GM20431 (cell line): ENCODE measurements at regions not wholly inside any gene's neighbourhood (a gene's known extent, or its start where the extent isn't known, plus 50 kb on each side); places are given as distances from the start of the nearest gene placed in this dataset.

Source experiments
- in situ Hi-C: fragments of 300-500 bp; cut with MseI, MboI; formaldehyde crosslinking; loops from one replicate; pipeline ENCODE4 v1.15.0; 2020; ENCODE audit warnings: low sequenced_read_pairs; ENCODE audit not compliant: unreplicated experiment

DNA sequence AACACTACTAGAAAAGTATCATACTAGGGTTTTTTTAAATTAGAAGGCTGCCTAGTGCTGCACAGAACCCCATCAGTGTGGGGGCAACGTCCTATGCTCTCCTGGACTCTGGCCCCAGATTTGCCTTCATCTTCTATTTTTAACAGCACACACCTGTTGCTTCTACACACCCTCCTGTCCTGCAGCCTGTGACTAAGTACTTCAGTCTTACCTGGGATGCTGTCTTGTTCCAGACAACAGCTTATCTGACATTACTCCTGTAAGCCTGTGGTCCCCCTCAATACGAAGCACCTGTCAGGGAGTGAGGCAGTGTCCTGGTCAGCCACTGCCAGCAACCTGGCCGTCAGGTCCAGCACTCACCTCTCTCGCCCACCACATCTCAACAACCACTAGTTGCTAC lies 247.6 kb upstream of the PSMD7 start:
- in situ Hi-C loops, result no loop called here

DNA sequence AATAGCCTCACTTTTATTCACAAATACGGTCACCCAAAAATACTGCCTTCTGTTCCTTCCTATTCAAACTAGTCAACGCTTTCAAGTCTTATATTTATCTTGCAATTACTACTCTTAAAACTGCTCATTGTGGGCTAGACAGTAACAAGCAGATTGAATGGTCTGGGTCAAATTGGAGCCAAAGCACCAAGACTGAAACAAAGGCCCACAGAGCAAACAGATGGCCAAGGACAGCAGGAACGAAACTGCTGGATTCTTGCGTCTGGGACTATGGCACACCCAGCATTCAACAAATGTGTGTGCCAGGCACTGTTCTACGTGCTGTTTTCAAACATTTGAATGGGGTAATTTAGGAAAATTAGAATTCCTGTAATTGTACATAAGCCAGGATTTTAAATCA lies 250.1 kb upstream of the PSMD7 start:
- in situ Hi-C loops, result no loop called here

DNA sequence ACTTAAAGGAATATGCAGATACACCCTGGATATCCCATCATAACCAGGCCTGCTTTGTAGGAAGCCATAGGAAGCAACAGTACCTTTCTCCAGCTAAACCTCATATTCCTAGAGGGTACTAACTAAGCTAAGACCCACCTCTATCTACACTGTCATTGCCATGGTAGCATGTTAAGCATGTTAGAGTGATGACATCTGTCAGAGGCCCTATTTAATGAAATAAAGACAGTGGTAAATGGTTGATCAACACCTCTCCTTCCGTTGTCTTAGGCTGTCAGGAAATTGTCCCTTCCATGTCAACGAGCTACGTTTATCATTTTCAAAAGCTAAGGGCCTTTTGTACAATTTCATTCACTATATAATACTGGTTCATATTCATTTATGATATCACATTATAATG lies 251.1 kb upstream of the PSMD7 start:
- in situ Hi-C loops, result no loop called here

DNA sequence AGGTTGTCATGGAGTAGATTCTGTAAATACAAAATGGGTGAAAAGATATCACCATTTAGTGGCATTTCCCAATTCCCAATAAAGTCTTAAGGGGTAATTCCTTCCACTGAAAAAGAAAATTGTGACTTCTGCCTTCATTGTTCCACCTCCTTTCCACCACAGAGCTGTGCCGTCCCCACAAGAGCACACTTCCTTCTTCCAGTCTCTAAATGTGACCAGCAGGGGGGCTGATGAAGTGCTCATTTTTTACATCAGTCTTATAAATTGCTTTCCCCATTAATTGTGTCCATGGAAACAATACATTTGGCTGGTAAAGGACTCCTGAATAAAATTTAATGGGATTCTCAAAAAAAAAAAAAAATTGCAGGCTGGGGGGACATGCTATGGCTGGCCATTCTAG lies 260.8 kb upstream of the PSMD7 start:
- in situ Hi-C loops, result no loop called here

DNA sequence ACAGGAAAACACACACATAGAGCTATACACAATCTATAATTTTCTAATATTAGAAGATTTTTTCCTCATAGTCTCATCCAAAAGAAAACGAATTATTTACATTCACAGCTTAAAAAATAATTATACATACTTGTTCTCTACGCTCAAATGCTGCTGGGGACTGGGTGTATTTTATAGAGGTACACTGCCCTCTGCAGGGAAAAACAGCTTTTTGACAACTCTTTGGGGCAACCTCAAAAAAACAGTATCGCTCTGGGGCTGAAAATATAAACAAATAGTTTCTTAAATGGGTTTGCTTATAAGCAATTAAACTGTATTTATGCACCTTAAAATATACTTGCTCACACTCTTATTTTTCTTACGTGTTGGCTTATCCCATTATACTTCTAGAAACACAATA lies 261.8 kb upstream of the PSMD7 start:
- in situ Hi-C loops, result no loop called here

DNA sequence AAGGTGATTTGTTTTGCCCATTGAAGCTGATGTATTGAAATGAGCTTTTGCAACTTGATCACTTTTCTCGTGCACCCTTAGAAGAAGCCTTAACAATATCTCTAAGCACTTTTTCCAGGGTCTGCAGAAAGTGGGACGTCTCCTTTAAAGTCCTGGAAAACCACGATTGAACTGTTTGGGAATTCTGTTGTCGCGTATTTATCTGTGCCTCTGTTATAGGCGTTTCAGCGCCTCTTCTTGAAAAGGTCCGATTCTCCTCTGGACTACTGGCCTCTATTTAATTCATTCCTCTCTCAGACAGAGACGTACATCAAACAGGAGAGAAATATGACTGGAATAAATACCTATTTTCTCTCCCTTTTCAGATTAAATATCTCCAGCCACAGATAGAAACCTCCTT lies 262.4 kb upstream of the PSMD7 start:
- in situ Hi-C loops, result no loop called here

DNA sequence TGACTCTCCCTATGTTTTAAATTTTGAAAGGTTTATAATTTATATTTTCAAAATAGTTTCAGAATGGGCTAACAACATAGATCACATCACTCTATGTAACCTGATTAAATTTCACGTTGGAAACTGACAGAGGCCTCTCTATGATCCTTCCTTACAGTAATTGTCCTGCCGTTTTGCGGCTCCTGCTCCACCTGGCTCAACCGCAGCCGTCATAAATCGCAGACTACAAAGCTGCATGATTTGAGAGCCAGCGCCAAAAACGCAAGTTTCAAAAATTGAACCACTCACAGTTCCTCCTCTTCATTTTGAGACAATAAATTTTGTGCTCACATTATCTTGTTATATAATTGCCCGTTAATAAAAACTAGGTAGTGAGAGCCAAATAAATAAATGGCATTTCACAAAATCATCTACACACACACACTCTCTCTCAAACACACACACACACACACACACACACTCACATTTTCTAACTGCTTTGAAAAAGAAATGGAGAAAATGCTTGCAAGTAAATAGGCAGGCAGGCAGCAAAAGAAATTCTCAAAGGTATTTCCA lies 263.1 kb upstream of the PSMD7 start:
- in situ Hi-C loops, result no loop called here

DNA sequence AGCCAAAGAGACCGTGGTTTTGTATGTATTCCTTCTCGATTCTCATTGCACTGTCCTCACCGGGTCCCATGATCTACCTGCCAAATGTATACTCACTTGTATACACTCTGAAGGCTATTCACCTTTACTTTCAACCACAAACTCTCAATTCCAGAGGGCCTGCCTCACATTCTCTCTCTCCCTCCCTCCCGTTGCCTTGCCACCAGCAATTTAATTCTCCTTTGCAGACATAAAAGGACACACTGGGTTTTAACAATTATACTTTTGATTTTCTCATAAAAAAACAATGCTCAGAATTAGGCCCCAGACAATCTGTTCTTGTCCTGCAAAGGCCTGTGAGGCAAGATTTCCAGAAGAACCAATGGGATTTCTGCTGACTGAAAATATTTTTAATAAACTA lies 265.1 kb upstream of the PSMD7 start:
- in situ Hi-C loops, result no loop called here

DNA sequence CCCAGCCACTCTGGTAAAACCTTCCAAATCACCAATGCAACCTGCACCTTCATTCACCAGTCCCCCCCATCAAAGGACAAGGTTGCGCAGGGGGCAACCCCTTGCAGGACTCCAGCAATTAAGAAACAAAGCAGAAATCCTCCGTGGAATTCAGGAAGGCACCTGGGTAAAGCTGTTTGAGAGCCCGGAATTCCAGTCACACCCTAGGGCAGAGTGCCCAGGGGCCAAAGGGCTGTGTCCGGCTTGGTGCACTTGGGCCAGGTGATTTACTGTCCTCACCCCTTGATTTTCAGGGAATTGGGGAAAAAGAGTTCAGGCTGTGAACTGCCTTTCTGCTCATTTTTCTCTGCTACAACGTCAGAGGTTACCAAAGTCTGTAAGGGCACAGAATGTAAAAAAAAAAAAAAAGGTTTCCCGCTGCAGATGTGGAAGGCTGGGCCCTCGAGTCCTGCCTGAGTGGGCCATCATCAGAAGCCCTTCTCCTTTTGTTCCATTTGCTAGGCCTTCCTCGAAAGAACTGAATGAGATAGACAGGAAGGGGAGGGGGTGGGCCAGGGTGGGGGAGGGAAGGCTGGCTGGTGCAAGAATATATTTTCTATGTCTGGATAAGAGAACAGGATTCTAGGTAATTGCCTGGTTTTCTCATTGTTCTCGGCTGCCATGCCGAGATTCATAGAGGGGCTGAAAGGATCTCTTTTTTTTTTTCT lies 266.5 kb upstream of the PSMD7 start:
- in situ Hi-C loops, result no loop called here

DNA sequence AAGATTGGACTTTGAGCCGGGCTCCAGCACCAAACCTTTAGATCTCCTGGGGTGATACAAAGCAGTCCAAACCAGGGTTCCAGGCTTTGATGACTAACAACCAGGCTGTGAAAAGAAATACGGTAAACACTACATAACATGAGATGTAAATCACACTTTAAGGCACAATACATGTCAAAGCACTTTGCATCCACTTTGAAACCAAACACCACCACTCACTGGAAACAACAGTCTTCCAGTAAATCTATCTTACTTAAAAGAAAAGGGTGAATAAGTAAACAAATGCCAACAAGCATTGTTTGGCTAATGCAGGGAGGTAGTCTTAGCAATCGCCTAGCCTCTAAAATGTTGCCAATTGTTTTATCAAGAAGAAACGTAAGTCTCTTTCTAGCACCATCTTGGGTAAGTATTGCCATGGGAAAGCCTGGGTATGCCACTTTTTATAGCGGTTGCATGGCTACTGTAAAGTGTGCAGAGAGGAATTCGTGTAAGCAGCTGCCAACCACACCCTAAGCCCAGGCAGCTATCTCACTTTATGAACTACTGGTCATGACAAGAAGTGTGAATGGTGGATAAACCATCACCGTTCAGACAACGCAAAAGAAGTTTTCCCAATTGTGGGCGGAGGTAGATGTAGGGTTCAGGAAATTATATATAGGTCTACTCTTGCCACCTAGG lies 267.4 kb upstream of the PSMD7 start:
- in situ Hi-C loops, result no loop called here

DNA sequence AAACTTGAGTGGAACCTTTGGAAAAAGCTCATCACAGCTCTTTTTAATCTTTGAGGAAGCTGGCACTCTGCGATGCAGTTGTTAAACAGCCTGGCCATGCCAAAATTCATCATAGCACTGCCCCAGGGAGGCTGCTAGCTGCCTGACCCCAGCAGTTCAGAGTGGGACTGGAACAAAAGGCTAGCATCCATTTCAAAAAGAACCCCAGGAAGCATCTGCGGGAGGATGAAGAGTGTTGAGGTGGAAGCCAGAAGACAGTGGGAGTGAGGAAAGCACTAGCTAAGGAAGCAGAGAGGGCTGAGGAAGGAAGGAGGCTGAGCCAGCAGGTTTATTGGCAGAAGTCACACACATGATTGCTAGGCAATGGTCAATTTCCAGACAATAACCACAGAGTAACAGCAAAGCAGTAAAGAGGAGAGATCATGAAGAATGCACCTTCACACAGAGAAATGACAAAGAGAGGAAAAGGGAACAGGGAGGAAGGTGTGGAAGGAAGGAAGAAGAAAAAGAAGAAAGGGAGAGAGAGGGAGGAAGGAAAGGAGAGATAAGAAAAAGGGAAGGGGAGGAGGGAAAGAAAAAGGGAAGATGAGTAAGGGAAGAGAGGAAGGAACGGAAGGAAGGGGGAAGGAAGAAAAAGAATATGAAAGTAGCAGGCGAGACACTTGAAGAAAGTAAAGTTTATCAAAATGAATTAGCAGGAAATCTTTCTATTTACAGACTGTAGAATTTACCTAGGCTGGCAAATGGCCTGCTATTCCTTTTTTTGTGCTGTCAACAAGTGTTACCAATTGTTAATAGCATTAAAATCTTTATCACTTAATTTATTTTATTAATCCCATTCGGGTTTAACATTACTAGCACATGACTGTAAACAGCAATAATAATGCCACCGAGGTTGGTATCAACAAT lies 270.0 kb upstream of the PSMD7 start:
- in situ Hi-C loops, result no loop called here

DNA sequence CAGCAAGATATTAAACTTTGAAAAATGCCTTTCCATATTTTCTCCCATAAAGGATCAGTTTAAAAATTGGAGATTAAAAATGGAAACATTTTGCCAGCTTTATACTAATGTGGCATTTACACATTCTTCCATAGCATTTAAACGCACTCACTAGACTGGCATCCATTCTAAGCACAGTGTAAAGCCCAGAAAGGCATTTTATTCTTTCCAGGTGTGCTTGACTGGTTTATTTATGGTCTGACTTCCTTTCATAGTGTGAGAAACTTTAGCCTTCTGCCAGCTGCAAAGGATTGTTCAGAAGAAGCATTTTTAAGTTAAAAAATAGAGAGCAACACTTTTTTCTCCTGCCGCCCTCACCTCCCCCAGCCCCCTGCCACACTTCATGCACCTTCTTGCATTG lies 271.7 kb upstream of the PSMD7 start:
- in situ Hi-C loops, result no loop called here

DNA sequence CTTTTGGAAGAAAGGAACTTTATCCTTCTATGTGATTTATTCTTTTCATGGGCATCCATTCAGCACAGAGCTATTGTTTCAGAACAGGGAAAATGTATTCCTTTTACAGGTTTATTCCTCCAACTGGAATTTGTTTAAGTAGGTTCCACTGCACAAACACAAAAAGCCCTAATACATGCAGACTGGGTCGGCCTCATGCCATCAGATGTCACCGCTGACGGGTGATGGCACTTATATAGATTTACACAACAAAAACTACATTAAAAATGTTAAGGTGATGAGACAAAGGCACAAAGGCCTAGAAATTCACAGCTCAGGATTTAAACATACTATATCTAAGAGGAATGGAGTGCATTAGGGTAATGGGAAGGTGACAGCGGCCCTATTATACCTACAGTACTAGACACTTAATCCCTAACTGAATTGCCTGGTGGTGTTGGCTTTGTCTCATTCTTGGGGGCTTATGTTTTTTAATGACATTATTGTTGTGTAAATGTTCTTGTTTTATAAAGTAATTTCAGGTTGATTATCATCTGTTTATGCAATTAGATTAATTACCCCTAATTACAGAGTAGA lies 276.4 kb upstream of the PSMD7 start:
- in situ Hi-C loops, result no loop called here

DNA sequence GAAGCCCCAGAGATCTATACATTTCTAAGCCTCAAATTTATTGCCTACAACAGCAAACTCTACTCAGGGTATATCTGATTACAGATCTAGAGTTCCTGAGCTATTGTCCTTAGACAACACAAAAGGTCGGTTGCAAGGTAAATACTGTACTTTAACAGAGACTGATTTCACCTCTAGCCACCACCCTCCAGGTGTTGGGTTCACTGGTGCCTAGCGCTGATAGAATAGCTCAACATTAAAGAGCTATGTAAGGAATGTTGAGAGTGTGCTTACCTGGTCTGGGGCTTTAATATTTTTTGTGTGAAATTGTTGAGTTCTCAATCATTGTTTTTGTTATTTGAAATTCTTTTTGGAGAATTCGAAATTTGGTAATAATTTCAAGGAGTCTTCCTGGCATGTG lies 277.0 kb upstream of the PSMD7 start:
- in situ Hi-C loops, result no loop called here

DNA sequence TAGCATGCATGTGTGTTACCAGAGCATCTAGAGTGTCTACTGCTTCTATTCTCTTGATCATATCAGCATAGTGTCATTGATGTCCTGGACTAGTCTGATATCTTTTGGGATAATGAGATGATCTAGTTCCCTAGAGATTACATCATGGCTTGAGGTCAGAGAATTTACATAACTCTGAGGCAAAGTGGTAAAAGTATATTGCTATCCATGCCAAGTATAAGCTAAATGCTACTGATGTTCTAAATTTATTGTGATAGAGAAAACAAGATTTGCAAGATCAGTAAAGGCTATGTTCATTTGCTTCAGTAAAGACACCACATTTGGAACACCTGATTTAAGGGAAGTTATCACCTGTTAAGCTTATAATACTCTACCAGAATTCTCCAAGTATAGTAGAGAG lies 280.7 kb upstream of the PSMD7 start:
- in situ Hi-C loops, result no loop called here

DNA sequence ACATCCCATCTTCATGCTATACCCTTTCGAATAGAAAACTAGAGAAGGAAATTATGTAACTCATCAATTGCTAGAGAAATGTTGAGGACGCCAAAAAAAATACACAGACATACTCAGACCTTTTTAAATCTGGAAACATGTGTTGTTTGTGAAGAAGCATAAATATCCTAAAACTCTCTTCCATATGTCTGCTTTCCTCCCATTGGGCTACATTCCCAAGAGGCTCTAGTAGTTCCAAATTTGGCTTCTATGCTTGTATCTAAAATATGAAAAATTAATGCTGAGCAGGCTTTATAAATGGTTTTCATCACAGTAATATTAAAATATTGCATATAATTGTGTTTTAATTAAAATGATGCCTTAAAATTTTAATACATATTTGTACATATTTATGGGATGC lies 297.9 kb upstream of the PSMD7 start:
- in situ Hi-C loops, result no loop called here

DNA sequence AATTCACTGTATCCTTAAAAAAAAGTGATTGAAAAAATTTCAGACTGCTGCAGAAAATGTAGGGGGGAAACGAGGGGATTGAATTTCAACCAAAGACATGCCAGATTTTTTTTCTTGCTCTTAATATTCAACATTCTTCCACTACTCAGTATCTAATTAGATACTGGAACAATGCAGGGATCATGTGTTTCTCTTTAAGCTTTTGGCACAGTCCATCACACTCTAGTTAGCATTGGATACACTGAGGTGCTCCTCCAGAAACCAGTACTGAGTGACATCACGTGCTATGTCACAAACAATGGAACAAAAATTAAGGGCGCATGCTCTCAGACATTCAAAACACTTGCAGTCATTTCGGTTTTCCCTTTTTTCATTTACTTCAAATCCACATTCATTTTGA lies 298.6 kb upstream of the PSMD7 start:
- in situ Hi-C loops, result no loop called here

DNA sequence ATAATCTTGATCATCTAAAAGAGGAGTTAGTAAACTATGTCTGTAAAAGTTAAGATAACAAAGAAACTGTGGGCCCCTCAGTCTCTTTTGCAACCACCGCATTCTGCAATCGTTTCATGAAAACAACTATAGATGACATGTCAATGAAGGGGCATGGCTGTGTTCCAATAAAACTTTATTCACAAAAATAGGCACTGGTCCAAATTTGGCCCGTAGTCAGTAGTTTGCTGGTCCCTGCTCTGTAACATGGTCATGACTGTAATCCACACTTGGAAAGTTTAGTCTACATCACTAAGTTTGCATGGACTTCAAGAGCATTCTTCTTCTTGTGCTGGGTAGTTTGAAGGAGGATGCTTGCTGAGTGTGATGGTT lies 299.3 kb upstream of the PSMD7 start:
- in situ Hi-C loops, result no loop called here

DNA sequence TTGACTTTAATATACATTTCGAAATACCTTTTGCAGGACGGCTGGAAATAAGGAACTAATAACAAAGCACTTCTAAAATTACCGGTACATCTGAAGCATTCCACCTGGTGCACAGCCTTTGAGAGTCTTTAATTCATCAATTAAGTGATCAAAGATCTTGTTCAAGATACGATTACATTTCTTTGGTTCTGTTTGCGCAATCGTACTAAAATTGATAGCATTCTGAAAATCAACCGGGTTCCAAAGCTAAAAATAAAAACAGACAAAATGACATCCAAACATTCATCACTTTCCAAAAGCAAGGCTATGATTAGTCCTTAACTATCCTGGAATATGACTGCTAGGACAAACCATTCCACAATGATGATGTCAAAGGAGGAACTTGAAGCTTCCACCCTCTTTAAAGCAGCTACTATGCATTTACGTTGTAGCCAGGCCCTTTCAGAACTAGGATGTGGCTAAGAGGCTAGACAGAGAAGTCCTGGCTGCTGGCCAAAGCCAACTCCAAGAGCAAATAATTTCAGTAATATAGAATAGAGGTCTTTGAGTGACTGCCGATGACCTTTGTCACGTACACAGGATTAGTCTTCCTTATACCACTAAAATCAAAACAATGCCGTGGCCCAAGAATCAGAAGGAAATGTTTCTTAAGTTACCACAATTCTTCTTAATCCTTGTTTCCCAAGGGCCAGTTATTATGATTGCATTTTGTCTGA lies 299.8 kb upstream of the PSMD7 start:
- in situ Hi-C loops, result no loop called here

DNA sequence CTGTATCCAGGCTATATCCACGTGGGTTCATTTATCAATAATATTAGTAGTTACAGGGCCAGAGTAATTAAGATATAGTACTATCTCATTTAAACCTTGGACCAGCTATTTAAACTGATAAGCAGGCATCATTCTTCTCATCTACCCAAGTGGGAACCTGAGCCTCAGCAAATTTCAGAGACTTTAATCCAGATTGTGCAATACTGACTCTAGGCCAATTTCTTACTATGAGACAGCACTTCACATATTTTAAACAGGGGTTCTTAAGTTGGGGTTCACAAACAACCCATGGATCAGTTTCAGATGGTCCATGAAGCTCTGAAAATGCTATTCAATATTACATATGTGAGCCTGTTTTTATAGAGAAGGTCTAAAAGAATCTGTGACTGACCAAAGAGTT lies 302.7 kb upstream of the PSMD7 start:
- in situ Hi-C loops, result no loop called here
